ENCODE measurements at regions not wholly inside any gene's neighbourhood (a gene's known extent, or its start where the extent isn't known, plus 50 kb on each side); places are given as distances from the start of the nearest gene placed in this dataset.

GRCh38 chr3:102796804-102797203 is 362.0 kb downstream of the ZPLD1 start (continued):
- TF ChIP-seq, protein P1, sequence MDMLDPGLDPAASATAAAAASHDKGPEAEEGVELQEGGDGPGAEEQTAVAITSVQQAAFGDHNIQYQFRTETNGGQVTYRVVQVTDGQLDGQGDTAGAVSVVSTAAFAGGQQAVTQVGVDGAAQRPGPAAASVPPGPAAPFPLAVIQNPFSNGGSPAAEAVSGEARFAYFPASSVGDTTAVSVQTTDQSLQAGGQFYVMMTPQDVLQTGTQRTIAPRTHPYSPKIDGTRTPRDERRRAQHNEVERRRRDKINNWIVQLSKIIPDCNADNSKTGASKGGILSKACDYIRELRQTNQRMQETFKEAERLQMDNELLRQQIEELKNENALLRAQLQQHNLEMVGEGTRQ (IDR thresholded peaks at IDR 0.05), result no peak
- TF ChIP-seq CBX8 (IDR thresholded peaks at IDR 0.05), result no peak
- no peak for TF ChIP-seq ZC3H11A (IDR thresholded peaks at IDR 0.05)
- TF ChIP-seq HDAC2 (IDR thresholded peaks at IDR 0.05), result no peak

- ATAC-seq, result no peak
- TF ChIP-seq JUNB (IDR thresholded peaks at IDR 0.05) (no peak), SREBF2 (IDR thresholded peaks at IDR 0.05) (no peak), MAFK (IDR thresholded peaks at IDR 0.05; ENCODE audit: partially characterized antibody) (no peak), EP300 (IDR thresholded peaks at IDR 0.05) (no peak), PHF8 (IDR thresholded peaks at IDR 0.05; ENCODE audit: borderline replicate concordance, low read depth) (no peak), MAZ (IDR thresholded peaks at IDR 0.05; ENCODE audit: borderline replicate concordance, low read depth, low read length) (no peak), RNF2 (IDR thresholded peaks at IDR 0.05; ENCODE audit: borderline replicate concordance, low read depth) (no peak), GATA3 (IDR thresholded peaks at IDR 0.05; ENCODE audit: borderline replicate concordance) (no peak), KDM5A (IDR thresholded peaks at IDR 0.05) (no peak), PBX3 (IDR thresholded peaks at IDR 0.05) (no peak)
- TF ChIP-seq, protein P1 (IDR thresholded peaks at IDR 0.05), result no peak
- POLR2A ChIA-PET, result no interaction called here
- DNase-seq (ENCODE audit: low read depth in 1 of 2, low spot score in 1 of 2), result no peak
- Histone ChIP-seq H3K4me3 (no peak overlapping the region), H3K27ac (no peak overlapping the region), H3K9me3 (no peaks in the 10 kb centered on the region), H3K4me2 (no peak overlapping the region), H3K4me1 (no peaks in the 10 kb centered on the region)
- CTCF ChIA-PET, result interaction anchor here (1.2 kb wide), 1 partner anchor 128 kb away, joined by 3 read pairs; no protein-coding TSS in a partner anchor
- WGBS (ENCODE audit: missing lambda C conversion rate), result 94% methylated on average over 1 of the region's 1 CpG
- FAIRE-seq, result no peak
These were observed 368.1 kb downstream of the ZPLD1 start for GRCh38 chr3:102802819-102803420.

DNA sequence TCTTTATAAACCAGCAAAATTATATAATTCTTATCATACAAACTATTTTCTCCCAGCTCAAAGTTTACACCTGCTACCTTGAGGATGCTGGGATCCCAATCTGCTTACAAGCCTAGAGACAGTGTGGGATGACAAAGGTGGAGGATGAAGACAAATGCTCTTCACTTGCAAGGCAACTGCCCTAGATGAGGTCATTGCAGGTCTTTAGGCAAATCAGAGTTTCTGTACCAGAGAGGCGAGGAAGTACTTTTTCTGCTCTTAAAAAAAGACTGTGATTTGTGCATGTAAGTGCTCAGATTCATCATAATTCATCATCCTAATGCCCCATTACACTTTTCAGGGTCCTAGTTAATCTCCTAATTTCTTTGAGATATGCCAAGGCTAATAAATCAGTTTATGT is 376.1 kb downstream of the ZPLD1 start:
- CTCF ChIA-PET, result no interaction called here
- H3K27ac ChIP-seq, result no peak overlapping the region
- TF ChIP-seq EP300 (IDR thresholded peaks at IDR 0.05) (no peak), HOXB13 (CRISPR knock-in tag; IDR thresholded peaks at IDR 0.05; ENCODE audit: low read depth) (no peak), JUNB (IDR thresholded peaks at IDR 0.05) (no peak), CEBPB (IDR thresholded peaks at IDR 0.05) (no peak), BCL3 (IDR thresholded peaks at IDR 0.05) (no peak)
- TF ChIP-seq, protein P2, sequence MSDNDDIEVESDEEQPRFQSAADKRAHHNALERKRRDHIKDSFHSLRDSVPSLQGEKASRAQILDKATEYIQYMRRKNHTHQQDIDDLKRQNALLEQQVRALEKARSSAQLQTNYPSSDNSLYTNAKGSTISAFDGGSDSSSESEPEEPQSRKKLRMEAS (IDR thresholded peaks at IDR 0.05), result no peak
- TF ChIP-seq, protein P3, sequence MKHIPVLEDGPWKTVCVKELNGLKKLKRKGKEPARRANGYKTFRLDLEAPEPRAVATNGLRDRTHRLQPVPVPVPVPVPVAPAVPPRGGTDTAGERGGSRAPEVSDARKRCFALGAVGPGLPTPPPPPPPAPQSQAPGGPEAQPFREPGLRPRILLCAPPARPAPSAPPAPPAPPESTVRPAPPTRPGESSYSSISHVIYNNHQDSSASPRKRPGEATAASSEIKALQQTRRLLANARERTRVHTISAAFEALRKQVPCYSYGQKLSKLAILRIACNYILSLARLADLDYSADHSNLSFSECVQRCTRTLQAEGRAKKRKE (CRISPR knock-in tag; IDR thresholded peaks at IDR 0.05; ENCODE audit: low read depth), result no peak
- TF ChIP-seq, protein P1 (IDR thresholded peaks at IDR 0.05), result no peak
- H3K9me3 ChIP-seq, result no peaks in the 10 kb centered on the region
- no peak overlapping the region for H3K4me2 ChIP-seq
- ATAC-seq (no peak), DNase-seq (ENCODE audit: low read depth in 1 of 2, low spot score in 1 of 2) (no peak), FAIRE-seq (no peak)
- 13% methylated on average over 1 of the region's 1 CpG for WGBS (ENCODE audit: missing lambda C conversion rate)
- no peaks in the 10 kb centered on the region for H3K4me1 ChIP-seq
- POLR2A ChIA-PET, result no interaction called here
- H3K4me3 ChIP-seq, result no peak overlapping the region

Measured in A549 (cell line).